Sigmoid colon (tissue), 6 donors: ENCODE measurements at regions not wholly inside any gene's neighbourhood (a gene's known extent, or its start where the extent isn't known, plus 50 kb on each side); places are given as distances from the start of the nearest gene placed in this dataset.

Experiments used
- DNase-seq: peaks from one replicate; pipeline ENCODE4 v3.0.0-alpha.2; 2019
- H3K27ac ChIP-seq, 4 donors: fragments of 200-600 bp; sonication (generic); one replicate each; pipeline ENCODE4 v1.5.1; 2016 to 2019; ENCODE audit warnings: mild to moderate bottlenecking in 1 of 4
- H3K27me3 ChIP-seq, 3 donors: fragments of 200-600 bp; sonication (generic); one replicate each; pipeline ENCODE4 v1.5.1; 2019; ENCODE audit warnings: mild to moderate bottlenecking in 1 of 3
- H3K36me3 ChIP-seq, 4 donors: fragments of 200-600 bp; sonication (generic); one replicate each; pipeline ENCODE4 v1.5.1; 2016 to 2019
- H3K4me1 ChIP-seq, 4 donors: fragments of 200-600 bp; sonication (generic); one replicate each; pipeline ENCODE4 v1.5.1; 2017 to 2019
- H3K4me3 ChIP-seq, 4 donors: fragments of 200-600 bp; sonication (generic); one replicate each; pipeline ENCODE4 v1.5.1; 2017 to 2019; ENCODE audit warnings: mild to moderate bottlenecking in 2 of 4, moderate library complexity in 1 of 4
- H3K9me3 ChIP-seq, 4 donors: fragments of 200-600 bp in 3 of 4; sonication (generic) in 3 of 4; one replicate each; pipeline versions ENCODE4 v1.5.1 to v1.6.1; 2013 to 2019
- CTCF ChIP-seq, 4 experiments: fragments of 450-650 bp in 3 of 4; fragments of 200-600 bp in 1 of 4; IDR thresholded peaks; one replicate each; pipeline ENCODE4 v1.5.1; 2016 to 2019; ENCODE audit warnings: antibody characterized with exemption in 4 of 4, mild to moderate bottlenecking in 3 of 4, moderate library complexity in 2 of 4
- EP300 ChIP-seq, 4 donors: sonication (generic); formaldehyde crosslinking; IDR thresholded peaks; one replicate each; pipeline ENCODE4 v1.6.1; 2017; ENCODE audit warnings: antibody characterized with exemption in 4 of 4
- POLR2A ChIP-seq, 2 donors: fragments of 450-650 bp; IDR thresholded peaks; one replicate each; pipeline ENCODE4 v1.6.1; 2016; ENCODE audit warnings: antibody characterized with exemption in 2 of 2, mild to moderate bottlenecking in 2 of 2, moderate library complexity in 2 of 2
- POLR2AphosphoS5 ChIP-seq, 4 donors: sonication (generic); formaldehyde crosslinking; IDR thresholded peaks; one replicate each; pipeline ENCODE4 v1.6.1; 2017; ENCODE audit warnings: antibody characterized with exemption in 4 of 4
- WGBS, 2 donors: extraction: QIAGEN DNeasy Blood & Tissue Kit; methylation state at CpG; one replicate each; pipeline ENCODE4 v1.1.7; 2013; 5-methylcytosine and 5-hydroxymethylcytosine counted together
- intact Hi-C: fragments of 100-400 bp; cut with DNase I; formaldehyde crosslinking; loops from one replicate; pipeline ENCODE4 v1.15.1; 2023
- donor health status: healthy with polysubstance abuse.
- donor health status: healthy.

- WGBS, 2 donors = 62 to 76% methylated on average over 3 of the region's 3 CpGs
- TF ChIP-seq POLR2A (IDR thresholded peaks at IDR 0.05) = no peak
- no peak for TF ChIP-seq EP300 (IDR thresholded peaks at IDR 0.05)
- TF ChIP-seq CTCF (IDR thresholded peaks at IDR 0.05) = no peak
- TF ChIP-seq POLR2AphosphoS5 (IDR thresholded peaks at IDR 0.05) = no peak
- Histone ChIP-seq H3K27ac (no peak overlapping the region), H3K4me3 (no peak overlapping the region), H3K27me3 (no peaks in the 10 kb centered on the region), H3K4me1 (no peaks in the 10 kb centered on the region), H3K36me3 (no peaks in the 10 kb centered on the region), H3K9me3 (no peaks in the 10 kb centered on the region)
- no peak for DNase-seq
- intact Hi-C loops = no loop called here
Observed at GRCh38 chr2:23066686-23067085, 318.3 kb upstream of the KLHL29 start.

- no peaks in the 10 kb centered on the region for H3K9me3 ChIP-seq
- intact Hi-C loops = no loop called here
- H3K36me3 ChIP-seq = no peaks in the 10 kb centered on the region
- H3K4me3 ChIP-seq = no peak overlapping the region
- H3K27me3 ChIP-seq = no peaks in the 10 kb centered on the region
- H3K4me1 ChIP-seq = no peaks in the 10 kb centered on the region
- H3K27ac ChIP-seq = no peak overlapping the region
- WGBS, 2 donors = 92 to 93% methylated on average over 3 of the region's 3 CpGs
- no peak for DNase-seq
- TF ChIP-seq POLR2A (IDR thresholded peaks at IDR 0.05) = no peak
- no peak for TF ChIP-seq CTCF (IDR thresholded peaks at IDR 0.05)
- TF ChIP-seq EP300 (IDR thresholded peaks at IDR 0.05) = no peak
- TF ChIP-seq POLR2AphosphoS5 (IDR thresholded peaks at IDR 0.05) = no peak
Observed at GRCh38 chr2:23069156-23069555, 315.8 kb upstream of the KLHL29 start.

GRCh38 chr2:23069923-23070322 lies 315.1 kb upstream of the KLHL29 start:
- Histone ChIP-seq H3K27ac (no peak overlapping the region), H3K4me3 (no peak overlapping the region), H3K4me1 (no peaks in the 10 kb centered on the region), H3K27me3 (no peaks in the 10 kb centered on the region), H3K9me3 (no peaks in the 10 kb centered on the region), H3K36me3 (no peaks in the 10 kb centered on the region)
- WGBS, 2 donors = 20 to 44% methylated on average over 3 of the region's 3 CpGs
- intact Hi-C loops = no loop called here
- no peak for TF ChIP-seq CTCF (IDR thresholded peaks at IDR 0.05)
- no peak for TF ChIP-seq POLR2A (IDR thresholded peaks at IDR 0.05)
- no peak for TF ChIP-seq POLR2AphosphoS5 (IDR thresholded peaks at IDR 0.05)
- no peak for TF ChIP-seq EP300 (IDR thresholded peaks at IDR 0.05)
- DNase-seq = no peak

- Histone ChIP-seq H3K4me1 (no peaks in the 10 kb centered on the region), H3K27ac (no peak overlapping the region), H3K4me3 (no peak overlapping the region), H3K9me3 (no peaks in the 10 kb centered on the region), H3K27me3 (no peaks in the 10 kb centered on the region), H3K36me3 (no peaks in the 10 kb centered on the region)
- DNase-seq = no peak
- TF ChIP-seq POLR2AphosphoS5 (IDR thresholded peaks at IDR 0.05) (no peak), EP300 (IDR thresholded peaks at IDR 0.05) (no peak), CTCF (IDR thresholded peaks at IDR 0.05) (no peak), POLR2A (IDR thresholded peaks at IDR 0.05) (no peak)
- intact Hi-C loops = no loop called here
Observed at GRCh38 chr2:23073056-23073455, 311.9 kb upstream of the KLHL29 start.

GRCh38 chr2:23073671-23074070 lies 311.3 kb upstream of the KLHL29 start:
- no peak for TF ChIP-seq CTCF (IDR thresholded peaks at IDR 0.05)
- no peak for TF ChIP-seq POLR2A (IDR thresholded peaks at IDR 0.05)
- TF ChIP-seq POLR2AphosphoS5 (IDR thresholded peaks at IDR 0.05) = no peak
- no peak for TF ChIP-seq EP300 (IDR thresholded peaks at IDR 0.05)
- no peaks in the 10 kb centered on the region for H3K27me3 ChIP-seq
- no peak for DNase-seq
- intact Hi-C loops = no loop called here
- H3K27ac ChIP-seq = no peak overlapping the region
- H3K9me3 ChIP-seq = no peaks in the 10 kb centered on the region
- no peaks in the 10 kb centered on the region for H3K4me1 ChIP-seq
- no peaks in the 10 kb centered on the region for H3K36me3 ChIP-seq
- WGBS, 2 donors = 12 to 60% methylated on average over 2 of the region's 2 CpGs
- H3K4me3 ChIP-seq = no peak overlapping the region
